Medulla oblongata (tissue), 1 donor: ENCODE measurements at regions not wholly inside any gene's neighbourhood (a gene's known extent, or its start where the extent isn't known, plus 50 kb on each side); places are given as distances from the start of the nearest gene placed in this dataset.
"Not testable (repeated sequence)": the region's sequence is repeated elsewhere in the genome, so short reads cannot be mapped to it uniquely, and the experiment has no call there.

Experiments used
- DNase-seq: peaks from one replicate; pipeline ENCODE4 v3.0.0-alpha.2; 2015; ENCODE audit errors: extremely low spot score

DNA sequence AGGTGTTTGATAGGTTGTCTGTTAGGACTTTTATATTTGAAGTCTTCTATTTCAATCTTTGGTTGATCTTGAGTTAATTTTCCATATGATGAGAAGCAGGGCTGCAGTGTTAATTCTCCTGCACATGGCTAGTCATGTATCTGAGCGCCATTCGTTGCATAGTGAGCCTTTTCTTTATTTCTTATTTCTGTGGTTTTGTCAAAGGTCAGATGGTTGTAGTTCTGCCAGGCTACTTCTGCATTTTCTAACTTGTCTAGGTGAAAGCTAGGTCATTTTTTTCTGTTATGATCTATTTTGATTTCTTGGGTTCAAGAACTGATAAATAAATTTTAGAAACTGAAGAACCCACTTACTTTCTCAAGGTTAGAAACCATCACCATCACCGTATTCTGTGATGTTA is 56.7 kb downstream of the CCDC74A start:
- DNase-seq = no peak

GRCh38 chr2:131584940-131585339 is 57.3 kb downstream of the CCDC74A start:
- no peak for DNase-seq

DNA sequence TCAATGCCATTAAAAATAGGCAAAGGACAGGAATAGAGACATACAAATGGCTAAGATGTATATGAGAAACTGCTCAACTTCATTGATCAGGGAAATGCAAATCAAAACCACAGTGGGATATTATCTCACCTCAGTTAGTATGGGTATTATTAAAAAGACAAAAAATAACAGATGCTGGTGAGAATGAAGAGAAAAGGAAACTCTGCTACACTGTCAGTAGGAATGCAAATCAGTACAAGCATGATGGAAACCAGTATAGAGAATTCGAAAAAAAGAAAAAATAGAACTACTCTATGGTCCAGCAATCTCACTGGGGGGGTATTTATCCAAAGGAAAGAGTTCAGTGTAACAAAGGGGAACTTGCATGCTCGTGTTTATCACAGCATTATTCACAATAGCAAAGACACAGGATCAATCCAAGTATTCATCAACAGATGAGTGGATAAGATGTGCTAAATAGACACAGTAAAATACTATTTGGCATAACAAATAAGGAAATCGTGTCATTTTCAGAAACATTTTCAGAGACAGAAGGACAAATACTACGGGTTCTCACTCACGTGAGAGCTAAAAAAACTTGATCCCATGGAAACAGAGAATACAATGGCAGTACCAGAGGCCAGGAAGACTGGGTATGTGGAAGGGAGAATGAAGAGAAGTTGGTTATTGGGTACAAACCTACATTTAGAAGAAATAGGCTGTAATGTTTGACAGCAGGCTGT is 60.6 kb downstream of the CCDC74A start:
- no peak for DNase-seq

GRCh38 chr2:131589126-131589525 is 61.4 kb downstream of the CCDC74A start:
- not testable (repeated sequence) for DNase-seq

- no peak for DNase-seq
These were observed 62.7 kb downstream of the CCDC74A start for GRCh38 chr2:131590366-131590765.

DNA sequence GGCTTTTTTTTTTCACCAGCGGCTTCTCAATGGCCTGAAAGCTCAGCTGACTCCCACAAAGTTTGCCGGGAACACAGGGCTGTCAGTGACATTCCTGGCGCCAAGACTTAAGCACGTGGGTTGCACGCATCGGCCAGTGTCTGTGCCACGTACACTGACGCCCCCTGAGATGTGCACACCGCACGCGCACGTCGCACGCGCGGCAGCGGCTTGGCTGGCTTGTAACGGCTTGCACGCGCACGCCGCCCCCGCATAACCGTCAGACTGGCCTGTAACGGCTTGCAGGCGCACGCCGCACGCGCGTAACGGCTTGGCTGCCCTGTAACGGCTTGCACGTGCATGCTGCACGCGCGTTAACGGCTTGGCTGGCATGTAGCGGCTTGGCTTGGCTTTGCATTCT is 63.2 kb downstream of the CCDC74A start:
- no peak for DNase-seq

- not testable (repeated sequence) for DNase-seq
These were observed 68.9 kb downstream of the CCDC74A start for GRCh38 chr2:131596561-131596960.

DNA sequence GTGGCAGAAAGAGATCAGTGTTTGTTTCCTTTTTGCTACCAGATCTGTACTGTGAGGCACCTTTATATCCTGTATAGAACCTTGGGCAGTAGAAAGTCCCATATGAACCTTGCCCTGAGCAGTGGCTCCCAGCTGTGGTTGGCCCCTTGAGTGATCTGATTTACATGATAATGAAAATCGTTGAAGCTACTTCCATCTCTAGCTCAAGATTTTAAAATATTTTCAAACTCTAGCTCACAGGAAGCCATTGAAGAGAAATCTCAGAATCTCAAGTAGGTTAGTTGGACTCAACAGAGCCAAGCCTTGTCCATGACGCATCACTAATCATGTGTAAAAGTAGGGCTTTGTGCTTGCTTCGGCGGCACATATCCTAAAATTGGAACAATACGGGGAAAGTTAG is 74.8 kb downstream of the CCDC74A start:
- DNase-seq = not testable (repeated sequence)

DNA sequence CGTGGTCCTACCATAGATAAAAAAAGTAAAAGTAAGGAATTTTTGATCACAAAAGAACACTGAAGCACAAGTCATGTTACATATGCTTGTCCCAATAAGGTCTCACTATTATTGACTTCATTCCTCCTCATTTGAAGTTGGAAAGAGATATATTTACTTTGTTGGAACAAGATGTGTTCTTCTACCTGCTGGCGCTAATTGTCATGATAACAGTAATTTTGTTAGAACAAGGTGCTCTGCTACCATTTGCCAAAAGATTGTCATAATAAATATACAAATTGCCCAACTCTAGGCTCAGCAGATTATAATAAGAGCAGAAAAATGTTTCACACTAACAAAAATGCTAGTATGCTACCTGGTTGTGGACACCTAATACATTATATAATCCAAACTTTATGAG is 77.0 kb downstream of the CCDC74A start:
- not testable (repeated sequence) for DNase-seq

DNA sequence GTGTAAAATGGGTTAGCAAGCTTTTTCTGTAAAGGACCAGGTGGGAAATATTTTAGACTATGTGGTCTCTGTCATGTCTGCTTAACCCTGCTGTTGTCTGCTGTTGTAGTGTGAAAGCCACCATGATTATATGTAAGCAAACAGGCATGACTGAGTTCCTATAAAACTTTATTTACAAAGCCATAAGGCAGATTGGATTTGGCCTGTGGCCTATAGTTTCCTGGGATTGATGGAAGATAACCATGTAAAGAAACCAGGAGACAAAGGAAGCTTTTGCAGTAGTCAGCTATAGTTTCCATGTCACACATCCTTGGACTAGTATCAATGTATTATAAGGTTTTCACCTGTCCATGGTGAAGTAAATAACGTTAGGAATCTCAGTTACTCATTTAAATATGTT is 78.7 kb downstream of the CCDC74A start:
- not testable (repeated sequence) for DNase-seq

DNA sequence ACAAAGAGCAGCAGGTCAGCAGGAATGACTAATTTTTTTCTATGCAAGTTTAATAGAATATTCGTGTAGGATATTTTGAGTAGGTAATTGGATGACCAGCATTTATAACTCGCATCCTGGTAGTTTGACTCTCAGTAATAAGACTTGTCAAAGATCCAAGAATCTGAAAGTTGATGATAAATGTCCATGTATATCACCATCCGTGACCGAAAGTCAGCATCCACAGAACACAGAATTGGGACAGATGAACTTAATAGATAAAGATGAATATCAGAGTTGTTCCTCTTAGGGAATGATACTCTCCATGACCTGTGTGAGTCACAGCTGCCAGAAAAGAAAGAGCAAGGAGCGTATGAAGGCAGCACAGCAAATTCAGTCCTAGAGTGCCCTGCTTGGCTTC is 79.4 kb downstream of the CCDC74A start:
- not testable (repeated sequence) for DNase-seq

- DNase-seq = not testable (repeated sequence)
These were observed 86.9 kb downstream of the CCDC74A start for GRCh38 chr2:131614539-131614938.

GRCh38 chr2:131618320-131618719 is 90.6 kb downstream of the CCDC74A start:
- DNase-seq = not testable (repeated sequence)

- not testable (repeated sequence) for DNase-seq
These were observed 95.2 kb downstream of the CCDC74A start for GRCh38 chr2:131622874-131623273.

DNA sequence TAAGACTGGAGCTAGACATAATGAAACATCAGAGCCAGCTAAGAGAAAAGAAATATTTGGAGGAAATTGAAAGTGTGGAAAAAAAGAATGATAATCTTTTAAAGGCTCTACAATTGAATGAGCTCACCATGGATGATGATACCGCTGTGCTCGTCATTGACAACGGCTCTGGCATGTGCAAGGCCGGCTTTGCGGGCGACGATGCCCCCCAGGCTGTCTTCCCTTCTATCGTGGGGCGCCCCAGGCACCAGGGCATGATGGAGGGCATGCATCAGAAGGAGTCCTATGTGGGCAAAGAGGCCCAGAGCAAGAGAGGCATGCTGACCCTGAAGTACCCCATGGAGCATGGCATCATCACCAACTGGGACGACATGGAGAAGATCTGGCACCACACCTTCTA is 98.3 kb downstream of the CCDC74A start:
- DNase-seq = not testable (repeated sequence)

DNA sequence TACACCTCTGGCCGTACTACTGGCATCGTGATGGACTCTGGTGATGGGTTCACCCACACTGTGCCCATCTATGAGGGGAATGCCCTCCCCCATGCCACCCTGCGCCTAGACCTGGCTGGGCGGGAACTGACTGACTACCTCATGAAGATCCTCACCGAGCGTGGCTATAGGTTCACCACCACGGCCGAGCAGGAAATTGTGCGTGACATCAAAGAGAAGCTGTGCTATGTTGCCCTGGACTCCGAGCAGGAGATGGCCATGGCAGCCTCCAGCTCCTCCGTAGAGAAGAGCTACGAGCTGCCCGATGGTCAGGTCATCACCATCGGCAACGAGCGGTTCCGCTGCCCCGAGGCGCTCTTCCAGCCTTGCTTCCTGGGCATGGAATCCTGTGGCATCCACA is 98.9 kb downstream of the CCDC74A start:
- DNase-seq = not testable (repeated sequence)

DNA sequence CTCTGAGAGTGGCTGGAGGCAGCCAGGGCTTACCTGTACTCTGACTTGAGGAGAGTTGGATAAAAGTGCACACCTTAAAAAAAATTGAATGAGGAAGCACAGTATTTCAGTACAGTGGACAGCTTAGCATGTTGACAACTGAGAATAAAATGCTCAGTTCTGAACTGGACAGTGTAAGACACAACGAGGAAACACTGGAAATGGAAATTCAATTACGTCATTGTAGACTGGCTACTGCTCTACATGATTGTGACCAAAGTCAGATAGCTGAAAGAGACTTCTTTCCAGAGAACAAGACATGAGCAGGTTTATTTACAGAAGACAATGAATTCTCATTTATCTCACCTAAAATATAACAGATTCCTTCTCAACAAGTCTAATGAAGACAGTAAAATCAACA is 100.1 kb downstream of the CCDC74A start:
- DNase-seq = not testable (repeated sequence)

- DNase-seq = not testable (repeated sequence)
These were observed 104.0 kb downstream of the CCDC74A start for GRCh38 chr2:131631648-131632047.

- DNase-seq = not testable (repeated sequence)
These were observed 105.7 kb downstream of the CCDC74A start for GRCh38 chr2:131633405-131633804.

DNA sequence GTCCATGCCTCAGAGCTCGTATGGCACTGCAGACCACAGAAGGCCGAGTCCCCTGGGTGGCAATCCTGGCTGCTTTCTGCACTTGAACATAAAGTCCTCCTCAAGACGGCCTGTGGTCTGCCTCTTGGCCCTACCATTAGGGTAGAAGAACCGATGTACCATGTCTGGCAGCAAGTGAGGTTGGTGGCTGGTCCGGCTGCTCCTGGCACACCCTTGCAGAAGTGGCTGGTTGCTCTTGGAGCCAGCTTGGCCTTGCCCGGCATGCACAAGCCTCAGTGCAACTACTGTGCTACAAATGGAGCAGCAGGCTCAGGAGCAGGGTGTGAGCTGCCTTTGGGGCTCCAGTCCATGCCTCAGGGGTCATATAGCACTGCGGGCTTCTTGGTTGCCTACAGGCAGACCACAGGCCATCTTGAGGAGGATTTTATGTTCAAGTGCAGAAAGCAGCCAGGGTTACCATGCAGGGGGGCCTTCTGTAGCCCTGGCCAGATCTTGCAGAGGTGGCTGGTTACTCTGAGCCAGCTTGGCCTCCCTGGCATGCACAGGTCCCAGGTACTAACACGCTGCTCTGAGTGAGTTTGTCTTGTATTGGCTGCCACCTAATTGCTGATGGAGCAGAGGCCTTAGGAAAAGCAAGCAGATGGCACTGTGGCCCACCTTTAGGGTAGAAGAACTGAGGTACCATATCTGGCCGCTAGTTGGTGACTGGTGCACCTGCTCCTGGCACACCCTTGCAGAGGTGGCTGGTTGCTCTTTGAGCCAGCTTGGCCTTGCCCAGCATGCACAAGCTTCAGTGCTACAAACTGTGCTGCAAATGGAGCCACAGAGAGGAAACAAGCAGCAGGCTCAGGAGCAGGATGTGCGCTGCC is 106.4 kb downstream of the CCDC74A start:
- DNase-seq = not testable (repeated sequence)

DNA sequence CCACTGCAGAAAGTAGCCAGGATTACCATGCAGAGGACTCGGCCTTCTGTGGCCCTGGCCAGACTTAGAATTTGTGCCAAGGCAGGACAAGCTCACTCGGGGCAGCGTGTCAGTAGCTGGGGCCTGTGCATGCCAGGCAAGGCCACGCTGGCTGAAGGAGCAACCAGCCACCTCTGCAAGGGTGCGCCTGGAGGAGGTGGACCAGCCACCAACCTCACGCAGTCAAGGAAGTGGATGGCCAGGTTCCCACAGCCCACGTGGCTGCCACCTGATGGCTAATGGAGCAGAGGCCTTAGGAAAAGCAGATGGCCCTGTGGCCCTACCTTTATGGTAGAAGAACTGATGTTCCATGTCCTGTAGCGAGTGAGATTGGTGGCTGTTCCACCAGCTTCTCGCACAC is 107.9 kb downstream of the CCDC74A start:
- DNase-seq = no peak

DNA sequence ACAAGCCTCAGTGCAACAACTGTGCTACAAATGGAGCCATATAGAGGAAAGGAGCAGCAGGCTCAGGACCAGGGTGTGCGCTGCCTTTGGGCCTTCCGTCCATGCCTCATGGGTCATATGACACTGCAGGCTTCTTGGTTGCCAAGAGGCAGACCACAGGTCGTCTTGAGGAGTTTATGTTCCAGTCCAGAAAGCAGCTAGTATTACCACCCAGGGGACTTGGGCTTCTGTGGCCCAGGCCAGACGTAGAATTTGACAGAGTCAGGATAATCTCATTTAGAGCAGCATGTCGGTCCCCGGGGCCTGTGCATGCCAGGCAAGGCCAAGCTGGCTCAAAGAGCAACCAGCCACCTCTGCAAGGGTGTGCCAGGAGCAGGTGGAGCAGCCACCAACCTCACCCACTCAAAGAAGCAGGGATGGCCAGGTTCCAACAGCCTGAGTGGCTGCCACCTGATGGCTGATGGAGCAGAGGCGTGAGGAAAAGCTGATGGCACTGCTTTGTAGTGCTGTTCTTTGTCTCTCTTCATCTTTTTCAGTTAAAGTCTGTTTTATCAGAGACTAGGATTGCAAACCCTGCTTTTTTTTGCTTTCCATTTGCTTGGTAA is 109.1 kb downstream of the CCDC74A start:
- DNase-seq = not testable (repeated sequence)
